ENCODE measurements at regions not wholly inside any gene's neighbourhood (a gene's known extent, or its start where the extent isn't known, plus 50 kb on each side); places are given as distances from the start of the nearest gene placed in this dataset.

DNA sequence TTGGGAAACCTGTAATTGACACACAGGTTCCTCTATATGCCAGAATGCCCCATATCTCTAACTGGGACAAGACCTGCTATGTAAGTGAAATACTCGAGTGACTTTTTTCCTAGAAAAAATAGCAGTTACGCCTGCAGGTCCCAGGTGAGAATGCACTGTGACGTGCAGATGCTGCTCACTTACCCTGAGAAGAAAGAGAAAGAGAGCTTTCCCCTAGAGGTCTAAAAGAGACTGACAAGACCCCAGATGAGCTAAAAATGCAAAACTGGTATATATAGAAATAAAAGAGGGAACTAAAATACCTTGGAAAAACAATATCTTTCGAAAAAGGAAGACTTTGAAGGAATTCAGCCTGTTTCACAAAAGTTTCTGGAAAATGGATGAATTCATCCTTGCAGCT, 383.0 kb upstream of the DCC start:
- TF ChIP-seq CTCF (conservative IDR thresholded peaks at IDR 0.05; ENCODE audit: low read depth, low read length) = no peak
- TF ChIP-seq EZH2phosphoT487 (IDR thresholded peaks at IDR 0.05; ENCODE audit: borderline replicate concordance, low read length) = no peak
